Prostate gland (tissue), 2 donors: ENCODE measurements at regions not wholly inside any gene's neighbourhood (a gene's known extent, or its start where the extent isn't known, plus 50 kb on each side); places are given as distances from the start of the nearest gene placed in this dataset.

ENCODE experiments used
- DNase-seq: peaks from one replicate; pipeline ENCODE4 v3.0.0-alpha.2; 2019; ENCODE audit warnings: low spot score
- H3K27ac ChIP-seq, 2 donors: fragments of 200-600 bp; sonication (generic); 2 replicates each; pipeline ENCODE4 v1.5.1; 2017 to 2019
- H3K27me3 ChIP-seq: fragments of 200-600 bp; sonication (generic); replicated peaks from 2 replicates; pipeline ENCODE4 v1.5.1; 2019; ENCODE audit not compliant: insufficient read depth
- H3K36me3 ChIP-seq, 2 donors: fragments of 200-600 bp; sonication (generic); 1 replicate in 1 of 2; 2 replicates in 1 of 2; pipeline versions ENCODE4 v1.5.1 to v1.8.1; 2017 to 2019
- H3K4me1 ChIP-seq: fragments of 200-600 bp; sonication (generic); replicated peaks from 2 replicates; pipeline ENCODE4 v1.5.1; 2019
- H3K4me3 ChIP-seq, 2 donors: fragments of 200-600 bp; sonication (generic); 2 replicates each; pipeline ENCODE4 v1.5.1; 2017 to 2019
- H3K9me3 ChIP-seq: fragments of 200-600 bp; sonication (generic); 2 replicates; pipeline ENCODE4 v1.5.1; 2017
- POLR2A ChIP-seq: fragments of 450-650 bp; IDR thresholded peaks from one replicate; pipeline ENCODE4 v1.6.1; 2016; ENCODE audit warnings: antibody characterized with exemption, mild to moderate bottlenecking
- POLR2AphosphoS5 ChIP-seq: sonication (generic); formaldehyde crosslinking; IDR thresholded peaks from one replicate; pipeline ENCODE4 v1.6.1; 2017; ENCODE audit warnings: antibody characterized with exemption
- WGBS: methylation state at CpG from one replicate; pipeline ENCODE4 v1.1.5; 2018; 5-methylcytosine and 5-hydroxymethylcytosine counted together
- intact Hi-C: fragments of 100-400 bp; cut with DNase I; formaldehyde crosslinking; loops from one replicate; pipeline ENCODE4 v1.14.2; 2022
- TF ChIP-seq, protein P1 (sequence below), 4 experiments: fragments of 200-600 bp in 2 of 4; fragments of 450-650 bp in 2 of 4; sonication (generic) in 2 of 4; IDR thresholded peaks; 1 replicate in 3 of 4; 2 replicates in 1 of 4; pipeline ENCODE4 v1.5.1; 2016 to 2019; ENCODE audit warnings: antibody characterized with exemption in 4 of 4, mild to moderate bottlenecking in 2 of 4, moderate library complexity in 2 of 4

GRCh38 chr10:6739530-6740174, 159.6 kb upstream of the PRKCQ start:
- H3K27ac ChIP-seq: no peak overlapping the region
- no peaks in the 10 kb centered on the region for H3K36me3 ChIP-seq
- intact Hi-C loops: no loop called here
- no peak for TF ChIP-seq POLR2AphosphoS5
- no peak for TF ChIP-seq POLR2A
- TF ChIP-seq, protein P1, sequence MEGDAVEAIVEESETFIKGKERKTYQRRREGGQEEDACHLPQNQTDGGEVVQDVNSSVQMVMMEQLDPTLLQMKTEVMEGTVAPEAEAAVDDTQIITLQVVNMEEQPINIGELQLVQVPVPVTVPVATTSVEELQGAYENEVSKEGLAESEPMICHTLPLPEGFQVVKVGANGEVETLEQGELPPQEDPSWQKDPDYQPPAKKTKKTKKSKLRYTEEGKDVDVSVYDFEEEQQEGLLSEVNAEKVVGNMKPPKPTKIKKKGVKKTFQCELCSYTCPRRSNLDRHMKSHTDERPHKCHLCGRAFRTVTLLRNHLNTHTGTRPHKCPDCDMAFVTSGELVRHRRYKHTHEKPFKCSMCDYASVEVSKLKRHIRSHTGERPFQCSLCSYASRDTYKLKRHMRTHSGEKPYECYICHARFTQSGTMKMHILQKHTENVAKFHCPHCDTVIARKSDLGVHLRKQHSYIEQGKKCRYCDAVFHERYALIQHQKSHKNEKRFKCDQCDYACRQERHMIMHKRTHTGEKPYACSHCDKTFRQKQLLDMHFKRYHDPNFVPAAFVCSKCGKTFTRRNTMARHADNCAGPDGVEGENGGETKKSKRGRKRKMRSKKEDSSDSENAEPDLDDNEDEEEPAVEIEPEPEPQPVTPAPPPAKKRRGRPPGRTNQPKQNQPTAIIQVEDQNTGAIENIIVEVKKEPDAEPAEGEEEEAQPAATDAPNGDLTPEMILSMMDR (IDR thresholded peaks at IDR 0.05): no peak
- no peak for DNase-seq
- H3K4me1 ChIP-seq: no peaks in the 10 kb centered on the region
- no peak overlapping the region for H3K4me3 ChIP-seq
- no peaks in the 10 kb centered on the region for H3K27me3 ChIP-seq
- 72% methylated on average over 12 of the region's 12 CpGs for WGBS
- H3K9me3 ChIP-seq: no peaks in the 10 kb centered on the region

DNA sequence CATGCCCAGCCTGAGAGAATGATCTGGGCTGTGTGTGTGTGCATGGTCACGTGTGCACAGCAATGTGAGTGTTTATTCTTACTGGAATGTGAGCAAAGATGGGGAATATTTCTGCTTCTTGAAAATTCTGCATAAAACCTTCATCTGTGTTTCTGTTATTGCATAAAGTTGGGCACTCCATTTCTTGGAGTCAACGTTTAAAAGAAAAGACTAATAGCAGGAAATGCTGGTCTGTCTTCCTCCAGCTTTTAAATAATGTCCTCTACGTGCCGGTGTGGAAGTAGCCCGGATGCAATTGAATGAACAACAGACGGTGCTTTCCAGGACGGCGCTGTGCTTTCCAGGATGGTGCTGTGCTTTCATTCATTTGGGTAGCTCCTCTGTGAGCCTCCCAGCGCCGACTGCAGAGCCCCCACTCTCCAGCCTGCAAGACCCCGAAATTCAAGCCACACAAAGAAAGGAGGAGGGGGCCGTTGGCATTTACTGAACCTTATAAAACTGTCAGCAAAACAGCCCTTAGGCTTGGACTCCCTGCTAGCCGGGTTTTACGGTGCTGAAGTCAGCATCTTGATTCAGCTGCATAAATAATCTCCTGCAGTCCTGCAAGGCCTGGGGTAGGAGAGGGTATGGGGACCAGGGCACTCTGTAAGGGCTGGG, 158.2 kb upstream of the PRKCQ start:
- 3% methylated on average over 14 of the region's 14 CpGs for WGBS
- DNase-seq: no peak

DNA sequence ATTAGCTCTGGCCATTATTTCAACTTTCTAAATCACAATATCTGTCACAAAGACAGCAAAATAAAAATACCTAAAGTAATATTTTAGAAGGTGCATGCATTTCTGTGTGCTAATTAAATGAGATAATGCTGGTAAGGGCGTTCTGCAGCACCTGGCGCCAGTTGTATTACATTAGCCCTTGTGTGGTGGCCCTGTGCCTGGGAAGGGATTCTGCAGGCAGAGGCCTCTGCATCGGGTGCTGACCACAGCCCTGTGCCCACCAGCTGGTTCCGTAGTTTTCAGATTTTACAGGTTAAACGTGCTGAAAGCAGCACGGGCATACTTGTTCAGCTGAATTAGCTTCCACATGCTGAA, 157.7 kb upstream of the PRKCQ start:
- WGBS: 42% methylated on average over 6 of the region's 6 CpGs
- DNase-seq: no peak
- no peak overlapping the region for H3K27ac ChIP-seq
- H3K9me3 ChIP-seq: no peaks in the 10 kb centered on the region
- H3K4me1 ChIP-seq: no peaks in the 10 kb centered on the region
- no peaks in the 10 kb centered on the region for H3K27me3 ChIP-seq
- no peak overlapping the region for H3K4me3 ChIP-seq
- H3K36me3 ChIP-seq: no peaks in the 10 kb centered on the region
- intact Hi-C loops: no loop called here
- TF ChIP-seq POLR2A (no peak), POLR2AphosphoS5 (no peak)
- TF ChIP-seq, protein P1 (IDR thresholded peaks at IDR 0.05): no peak

More for the DNA sequence above, 158.2 kb upstream of the PRKCQ start:
- Histone ChIP-seq H3K27me3 (no peaks in the 10 kb centered on the region), H3K27ac (no peak overlapping the region), H3K36me3 (no peaks in the 10 kb centered on the region), H3K4me1 (no peaks in the 10 kb centered on the region), H3K4me3 (no peak overlapping the region), H3K9me3 (no peaks in the 10 kb centered on the region)
- intact Hi-C loops: no loop called here
- TF ChIP-seq POLR2AphosphoS5 (no peak), POLR2A (no peak)
- TF ChIP-seq, protein P1 (IDR thresholded peaks at IDR 0.05): no peak

- H3K9me3 ChIP-seq: no peaks in the 10 kb centered on the region
- DNase-seq: peak; percentile 21
- no peaks in the 10 kb centered on the region for H3K36me3 ChIP-seq
- no peaks in the 10 kb centered on the region for H3K4me1 ChIP-seq
- H3K27me3 ChIP-seq: no peaks in the 10 kb centered on the region
- H3K27ac ChIP-seq: no peak overlapping the region
- intact Hi-C loops: no loop called here
- TF ChIP-seq POLR2AphosphoS5 (no peak), POLR2A (no peak)
- TF ChIP-seq, protein P1 (IDR thresholded peaks at IDR 0.05): no peak
- 45% methylated on average over 9 of the region's 9 CpGs for WGBS
- no peak overlapping the region for H3K4me3 ChIP-seq
Measured at GRCh38 chr10:6737080-6737641, 157.1 kb upstream of the PRKCQ start.

GRCh38 chr10:6734286-6734685, 154.2 kb upstream of the PRKCQ start:
- H3K27ac ChIP-seq: no peak overlapping the region
- 71% methylated on average over 11 of the region's 11 CpGs for WGBS
- no peak for DNase-seq
- no peaks in the 10 kb centered on the region for H3K4me1 ChIP-seq
- H3K27me3 ChIP-seq: no peaks in the 10 kb centered on the region
- H3K4me3 ChIP-seq: no peak overlapping the region
- no peaks in the 10 kb centered on the region for H3K36me3 ChIP-seq
- no peaks in the 10 kb centered on the region for H3K9me3 ChIP-seq
- TF ChIP-seq, protein P1 (IDR thresholded peaks at IDR 0.05): no peak
- TF ChIP-seq POLR2A (no peak), POLR2AphosphoS5 (no peak)
- intact Hi-C loops: no loop called here
